HG03066 (cell line): ENCODE measurements at regions not wholly inside any gene's neighbourhood (a gene's known extent, or its start where the extent isn't known, plus 50 kb on each side); places are given as distances from the start of the nearest gene placed in this dataset.
"Not testable (repeated sequence)": the region's sequence is repeated elsewhere in the genome, so short reads cannot be mapped to it uniquely, and the experiment has no call there.

ENCODE experiments used
- ATAC-seq: cut with Tn5 transposase; IDR thresholded peaks from one replicate; pipeline ENCODE4 v1.9.1; 2021; ENCODE audit warnings: low read depth; ENCODE audit not compliant: unreplicated experiment

DNA sequence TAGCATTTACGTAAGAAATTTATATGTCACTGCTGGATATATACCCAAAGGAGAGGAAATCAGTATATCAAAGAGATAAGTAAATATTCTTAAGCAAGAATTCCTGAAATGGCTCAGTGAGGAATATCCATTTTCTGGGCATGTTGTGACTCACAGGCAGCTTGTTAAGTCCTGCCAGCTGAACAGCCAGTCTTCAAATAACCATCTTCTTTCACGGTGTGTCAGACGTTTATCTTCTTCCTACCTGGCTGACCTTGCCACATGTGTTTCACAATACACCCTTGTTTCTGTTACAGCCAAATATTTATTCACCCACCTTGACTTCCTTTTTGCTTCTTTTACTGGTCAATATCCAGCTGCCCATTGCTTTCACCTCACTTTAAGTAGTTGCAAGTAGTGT, 648.1 kb downstream of the ANKRD7 start:
- no peak for ATAC-seq

DNA sequence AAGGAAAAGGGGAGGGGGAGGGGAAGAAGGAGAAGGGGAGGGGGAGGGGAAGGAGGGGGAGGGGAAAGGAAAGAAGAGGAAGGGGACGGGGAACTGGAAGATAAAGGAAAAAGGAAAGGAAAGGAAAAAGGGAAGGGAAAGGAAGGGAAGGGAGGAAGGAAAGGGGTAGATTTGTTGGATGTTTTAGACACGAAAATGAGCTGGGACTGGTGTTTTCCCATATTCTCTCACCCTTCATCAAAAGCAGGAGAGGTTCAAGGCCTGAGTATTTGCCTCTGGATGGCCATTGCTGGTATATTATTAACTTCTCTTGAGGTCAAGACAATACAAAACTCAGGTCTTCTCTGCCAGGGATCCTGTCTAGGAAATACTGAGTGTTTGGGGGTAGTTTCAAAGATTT, 652.7 kb downstream of the ANKRD7 start:
- no peak for ATAC-seq

DNA sequence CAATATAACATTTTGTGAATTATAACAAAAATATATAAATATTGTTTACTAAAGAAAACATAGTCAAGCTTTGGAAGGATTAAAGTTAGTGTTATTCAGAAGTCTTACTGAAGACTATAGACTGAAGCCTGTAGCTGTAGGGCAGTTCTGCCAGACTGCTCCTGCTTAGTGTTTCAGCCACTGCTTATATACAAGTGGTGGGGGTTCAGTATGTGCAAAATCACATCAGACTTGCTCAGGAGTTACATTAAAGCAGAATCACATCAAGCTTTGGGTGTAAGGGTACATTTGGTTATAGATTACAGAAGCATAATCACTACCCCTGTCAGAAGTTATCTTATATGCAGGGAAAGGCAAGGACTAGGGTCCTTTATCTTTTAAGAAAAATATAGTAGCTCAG, 653.8 kb downstream of the ANKRD7 start:
- no peak for ATAC-seq

DNA sequence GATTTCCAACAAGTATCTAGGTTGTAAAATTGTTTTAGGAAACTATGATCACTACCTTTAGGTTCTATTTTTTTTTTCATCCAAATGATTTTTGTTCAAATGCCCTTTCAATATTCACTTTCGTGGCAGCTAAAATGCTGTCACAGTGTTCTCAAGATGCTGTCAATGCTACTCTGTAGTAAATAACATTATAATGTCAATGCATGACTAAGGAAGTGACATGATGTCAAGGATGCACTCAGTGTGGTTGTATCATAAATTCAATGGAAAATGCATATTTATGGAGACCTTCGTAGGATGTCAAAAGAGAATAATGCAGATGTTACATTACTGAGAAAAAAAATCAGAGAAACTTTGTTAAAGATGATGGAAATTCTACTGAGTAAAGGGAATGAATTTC, 673.8 kb downstream of the ANKRD7 start:
- no peak for ATAC-seq

DNA sequence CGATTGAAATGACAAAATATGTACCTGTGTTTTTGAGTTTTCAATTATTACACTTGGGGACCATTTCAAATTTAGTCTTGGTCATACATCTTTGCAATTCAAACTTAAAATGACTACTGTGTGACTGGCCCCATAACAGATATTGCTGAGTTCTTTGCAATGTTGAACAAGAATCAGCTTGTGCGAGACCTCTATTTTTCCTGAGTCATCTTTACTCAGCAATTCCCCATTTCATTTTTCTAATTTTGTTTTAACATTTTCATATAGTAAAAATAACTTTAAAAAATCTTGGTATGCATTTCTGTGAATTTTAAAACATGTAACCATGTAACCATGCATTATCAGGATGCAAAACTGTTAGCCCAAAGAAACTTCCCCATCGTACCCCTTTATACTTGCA, 678.1 kb downstream of the ANKRD7 start:
- no peak for ATAC-seq

DNA sequence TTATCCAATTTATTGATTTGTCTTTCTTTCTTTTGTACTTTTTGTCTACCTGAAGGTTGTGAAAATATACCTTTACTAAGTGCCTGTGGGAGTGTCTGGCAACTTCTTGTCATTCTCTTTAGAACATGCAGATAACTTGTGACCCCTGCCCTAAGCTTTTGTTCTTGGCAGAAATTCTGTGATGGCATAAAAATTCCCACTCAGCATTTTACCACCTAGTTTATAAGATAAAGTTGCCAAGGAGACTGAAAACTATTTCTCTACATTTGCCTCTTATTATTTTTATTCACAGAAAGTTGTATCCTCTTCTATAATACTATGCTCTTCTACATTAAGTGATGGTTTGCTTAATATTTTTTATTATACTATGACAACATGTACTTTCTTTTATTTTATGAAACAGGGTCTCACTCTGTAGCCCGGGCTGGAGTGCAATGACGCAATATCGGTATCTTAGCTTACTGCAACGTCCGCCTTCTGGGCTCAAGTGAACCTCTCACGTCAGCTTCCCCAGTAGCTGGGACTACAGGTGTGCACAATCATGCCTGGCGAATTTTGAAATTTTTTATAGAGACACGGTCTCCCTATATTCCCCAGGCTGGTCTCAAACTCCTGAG, 683.5 kb downstream of the ANKRD7 start:
- no peak for ATAC-seq

DNA sequence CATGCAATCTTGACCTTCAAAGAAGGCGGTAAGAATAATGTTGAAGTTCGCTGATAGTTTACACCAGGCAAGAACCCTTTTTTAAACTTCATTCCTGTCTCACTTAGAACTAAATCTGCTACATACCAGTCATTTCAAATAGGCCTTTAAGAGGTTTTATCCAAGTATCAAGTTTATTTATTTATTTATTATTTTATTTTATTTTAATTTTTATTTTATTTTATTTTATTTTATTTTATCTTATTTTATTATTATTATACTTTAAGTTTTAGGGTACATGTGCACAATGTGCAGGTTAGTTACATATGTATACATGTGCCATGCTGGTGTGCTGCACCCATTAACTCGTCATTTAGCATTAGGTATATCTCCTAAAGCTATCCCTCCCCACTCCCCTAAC, 691.6 kb downstream of the ANKRD7 start:
- not testable (repeated sequence) for ATAC-seq

DNA sequence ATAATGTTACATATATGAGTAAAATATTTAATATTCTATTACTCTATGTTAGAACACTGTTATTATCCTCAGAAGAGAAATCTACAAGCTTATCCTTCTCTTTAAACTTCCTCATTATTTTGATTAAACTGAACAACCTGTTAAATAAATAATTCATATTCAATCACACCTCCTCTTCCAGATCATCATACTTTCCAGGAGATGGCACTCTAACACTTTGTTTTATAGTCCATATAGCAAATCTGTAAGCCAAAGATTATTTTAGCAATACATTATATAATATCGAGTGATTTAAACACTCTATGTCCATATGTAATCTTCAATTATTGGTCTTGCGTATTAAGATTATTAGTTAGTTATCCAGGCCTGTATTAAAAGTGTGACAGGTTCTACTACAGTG, 694.1 kb downstream of the ANKRD7 start:
- no peak for ATAC-seq

DNA sequence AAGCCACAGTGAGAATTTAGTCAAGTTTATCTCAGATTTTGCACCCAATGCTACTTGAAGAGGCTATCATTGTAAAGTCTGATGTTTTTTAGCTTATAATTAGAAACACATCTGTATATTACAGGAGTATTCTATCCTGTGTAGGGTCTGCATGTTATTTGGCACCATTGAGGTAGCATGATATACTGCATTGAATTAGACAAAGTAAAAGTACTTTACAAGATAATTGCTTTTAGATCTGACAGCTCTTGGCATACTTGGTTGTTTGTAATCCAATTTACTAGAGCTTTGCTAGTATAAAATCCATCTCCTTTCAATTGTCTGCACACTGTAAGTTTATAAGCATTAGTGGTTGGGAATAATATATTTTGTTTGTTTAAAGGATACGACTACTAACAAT, 714.3 kb downstream of the ANKRD7 start:
- ATAC-seq = no peak

DNA sequence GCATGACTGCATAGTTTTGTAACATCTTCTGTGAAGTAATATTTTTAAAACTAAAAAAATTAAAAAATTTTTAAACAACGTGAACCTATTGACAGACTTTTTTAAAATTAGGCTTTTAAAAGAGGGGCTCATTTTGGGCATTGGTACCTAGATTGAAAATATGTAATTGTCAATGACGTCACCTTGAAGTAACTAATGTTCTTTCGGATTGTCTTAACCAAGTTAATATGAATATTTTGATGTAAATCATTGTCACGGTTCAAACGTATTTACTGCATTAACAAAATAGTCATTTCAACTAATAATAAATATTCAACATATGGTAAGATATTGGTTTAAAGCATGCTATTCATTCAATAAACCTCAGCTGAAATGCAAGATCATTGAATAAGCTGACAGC, 719.8 kb downstream of the ANKRD7 start:
- no peak for ATAC-seq

DNA sequence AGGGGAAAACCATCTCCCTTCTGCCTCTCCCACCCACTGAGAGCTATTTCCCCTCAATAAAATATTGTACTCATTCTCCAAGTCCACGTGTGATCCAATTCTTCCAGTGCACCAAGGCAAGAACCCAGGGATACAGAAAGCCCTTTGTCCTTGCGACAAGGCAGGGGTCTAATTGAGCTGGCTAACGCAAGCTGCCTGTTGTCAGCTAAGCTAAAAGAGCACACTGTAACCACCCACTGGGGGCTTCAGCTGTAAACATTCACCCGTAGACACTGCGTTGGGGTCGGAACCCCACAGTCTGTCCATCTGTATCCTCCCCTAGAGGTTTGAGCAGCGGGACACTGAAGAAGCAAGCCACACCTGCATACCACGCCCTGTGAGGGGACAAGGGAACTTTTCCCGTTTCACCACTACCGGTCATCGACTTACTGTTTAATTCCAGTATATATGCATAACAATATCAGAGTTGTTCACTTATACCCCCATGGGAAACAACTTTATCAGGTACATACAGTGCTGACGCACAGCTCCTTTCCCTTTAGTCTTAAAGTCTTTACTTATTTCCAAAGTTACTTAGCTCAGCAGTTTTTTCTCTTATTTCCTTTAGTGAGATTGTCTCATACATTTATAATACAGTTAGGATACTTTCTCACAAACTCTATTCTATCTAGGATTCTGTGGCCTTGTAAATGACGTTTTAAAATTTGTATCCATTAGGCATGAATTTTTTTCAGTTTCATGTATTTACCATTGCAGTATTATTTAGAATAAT, 721.6 kb downstream of the ANKRD7 start:
- no peak for ATAC-seq

DNA sequence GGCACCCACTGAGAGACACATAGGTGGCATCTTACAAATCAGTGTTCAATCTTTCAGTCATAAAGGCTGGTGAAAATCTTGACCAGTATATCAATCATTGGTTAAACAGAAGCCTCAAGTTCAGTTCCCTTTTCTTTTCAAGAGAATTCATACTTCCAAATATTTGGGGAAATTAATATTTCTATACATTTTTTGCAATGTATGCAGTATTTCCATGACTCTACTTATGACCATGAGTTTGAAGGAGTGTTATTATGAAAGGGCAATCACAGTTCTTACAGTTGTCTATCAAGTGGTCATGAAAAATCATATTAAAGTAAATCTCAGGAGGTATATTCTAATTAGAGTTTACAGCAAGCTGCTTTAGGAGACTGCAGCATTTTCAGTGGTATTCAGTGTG, 724.0 kb downstream of the ANKRD7 start:
- ATAC-seq = no peak

DNA sequence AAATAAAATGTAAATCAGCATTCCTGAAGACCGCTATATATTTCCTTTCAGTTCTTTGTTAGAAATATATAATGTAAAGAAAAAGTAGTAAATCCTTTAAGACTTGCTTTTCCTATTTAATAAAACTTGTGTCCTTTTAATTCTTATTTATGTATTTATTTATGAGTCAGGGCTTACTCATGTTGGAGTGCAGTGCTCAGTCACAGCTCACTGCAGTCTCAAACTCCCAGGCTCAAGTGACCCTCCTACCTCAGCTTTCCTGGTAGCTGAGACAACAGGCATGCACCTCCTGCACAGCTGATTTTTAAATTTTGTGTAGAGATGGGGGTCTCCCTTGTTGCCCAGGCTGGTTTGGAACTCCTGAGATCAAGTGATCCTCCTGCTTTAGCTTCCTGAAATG, 724.5 kb downstream of the ANKRD7 start:
- ATAC-seq = no peak

DNA sequence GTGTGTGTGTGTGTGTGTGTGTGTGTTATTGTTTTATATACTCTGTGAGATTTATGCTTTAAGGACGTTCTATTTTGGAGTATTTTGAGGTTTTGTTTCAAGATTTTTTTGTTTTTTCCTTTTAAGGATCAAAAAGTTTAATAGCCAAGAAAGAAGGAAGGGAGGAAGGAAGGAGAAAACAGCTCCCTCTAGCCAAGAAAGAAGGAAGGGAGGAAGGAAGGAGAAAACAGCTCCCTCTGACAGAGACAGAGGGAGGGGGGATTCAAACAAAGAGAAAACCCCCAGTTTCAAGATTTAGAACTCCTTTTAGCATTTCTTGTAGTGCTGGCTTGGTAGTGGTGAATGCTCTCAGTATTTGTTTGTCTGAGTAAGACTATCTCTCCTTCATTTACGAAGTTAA, 731.8 kb downstream of the ANKRD7 start:
- ATAC-seq = not testable (repeated sequence)

DNA sequence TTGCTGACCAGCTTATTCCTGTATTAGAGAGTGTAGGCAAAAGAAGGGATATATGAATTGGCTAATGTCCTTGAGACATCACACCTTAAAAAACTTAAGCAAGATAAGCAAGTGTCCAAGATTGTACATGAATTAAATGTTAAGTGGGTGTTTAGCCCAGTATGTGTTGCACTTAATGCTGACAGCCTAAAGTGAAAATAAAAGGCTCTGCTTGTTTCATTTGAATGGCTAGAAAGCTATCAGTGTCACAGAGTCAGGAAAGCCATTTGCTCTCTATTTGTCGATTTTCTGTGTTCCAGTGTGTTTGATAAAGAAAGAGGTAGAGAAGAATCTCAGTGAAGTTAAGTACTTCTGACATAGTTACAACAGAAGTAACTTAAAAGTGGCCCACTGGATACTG, 744.9 kb downstream of the ANKRD7 start:
- ATAC-seq = no peak

DNA sequence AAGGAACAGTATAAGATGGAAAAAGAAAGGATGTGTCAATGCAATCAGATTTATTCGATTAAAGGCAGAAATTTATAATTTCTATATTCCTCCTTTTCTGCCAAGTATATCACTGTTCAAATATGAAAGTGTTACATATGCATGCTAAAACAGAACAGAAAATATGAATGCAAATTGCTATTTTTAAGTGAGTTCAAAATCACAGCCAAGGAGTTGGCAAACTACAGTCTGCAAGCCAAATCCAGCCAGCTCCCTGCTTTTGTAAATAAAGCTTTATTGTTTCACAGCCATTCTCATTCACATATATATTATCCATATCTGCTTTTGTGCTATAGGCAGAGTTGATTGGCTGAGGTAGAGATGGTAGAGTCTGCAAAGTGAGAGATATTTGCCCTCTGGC, 747.2 kb downstream of the ANKRD7 start:
- ATAC-seq = no peak

DNA sequence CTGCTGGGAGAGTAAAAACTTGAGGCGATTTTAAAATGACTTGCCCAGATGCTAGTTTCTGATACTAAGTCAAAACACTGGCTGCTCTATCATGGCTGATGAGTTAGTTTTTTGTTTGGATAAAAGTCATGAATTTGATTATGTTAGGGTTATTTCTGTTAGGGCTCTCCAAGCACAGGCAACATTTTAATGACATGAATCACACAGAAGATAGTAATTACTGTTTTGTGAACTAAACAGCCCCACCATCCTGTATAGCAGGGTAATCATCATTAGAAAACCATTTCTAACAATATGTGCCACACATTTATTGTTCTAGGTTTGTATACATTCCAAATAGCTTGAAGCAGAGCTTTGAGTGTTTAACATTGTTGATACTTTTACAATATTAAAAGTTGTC, 750.3 kb downstream of the ANKRD7 start:
- ATAC-seq = no peak

DNA sequence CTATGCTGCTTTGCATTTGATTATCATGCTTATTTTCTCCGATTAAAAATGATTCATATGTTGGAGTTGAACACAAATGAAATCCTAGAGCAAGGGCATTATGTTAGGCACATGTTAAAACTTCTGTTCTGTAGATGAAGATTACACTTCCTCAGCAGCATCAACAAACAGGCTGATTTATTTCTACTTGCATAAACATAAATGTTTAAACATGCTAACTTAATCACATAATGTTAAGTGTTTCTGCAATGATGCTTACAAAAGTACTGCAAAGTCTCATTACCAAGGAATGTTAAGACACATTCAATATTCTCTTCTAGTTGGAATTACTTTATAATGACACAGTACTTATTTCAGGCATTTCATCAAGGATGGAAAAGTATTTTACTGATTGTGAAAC, 770.8 kb downstream of the ANKRD7 start:
- no peak for ATAC-seq

DNA sequence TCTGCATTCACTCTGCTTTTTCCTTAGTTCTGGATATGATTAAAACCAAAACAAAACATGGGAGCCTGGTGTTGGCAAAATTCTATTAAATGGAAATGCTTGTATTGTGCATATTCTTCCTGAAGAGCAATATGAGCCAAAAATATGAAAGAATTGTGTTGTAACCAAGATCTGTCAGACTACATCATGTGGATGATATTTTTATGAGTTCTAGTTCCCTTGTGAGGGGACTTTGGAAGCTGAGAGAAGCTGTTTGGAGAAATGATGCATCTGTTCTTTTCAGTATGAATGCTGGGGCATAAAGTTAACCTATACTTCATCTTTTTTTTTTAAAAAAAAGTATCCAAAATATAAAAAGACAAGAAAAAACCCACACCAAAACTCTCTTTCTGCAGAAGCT, 782.7 kb downstream of the ANKRD7 start:
- ATAC-seq = no peak

DNA sequence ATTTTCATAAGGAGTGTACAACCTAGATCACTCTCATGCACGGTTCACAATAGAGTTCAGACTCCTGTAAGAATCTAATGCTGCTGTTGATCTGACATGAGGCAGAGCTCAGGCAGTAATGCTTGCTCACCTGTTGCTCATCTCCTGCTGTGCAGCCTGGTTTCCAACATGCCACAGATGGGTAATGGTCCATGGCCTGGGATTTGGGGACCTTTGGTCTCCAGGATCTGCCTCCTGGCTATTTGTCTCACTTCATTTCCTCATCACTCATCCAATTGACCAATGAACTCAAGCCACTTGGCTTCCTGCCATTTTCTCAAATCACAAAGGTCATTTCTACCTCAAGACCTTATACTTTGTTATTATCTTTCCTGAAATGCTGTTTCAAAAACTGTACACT, 786.1 kb downstream of the ANKRD7 start:
- no peak for ATAC-seq

DNA sequence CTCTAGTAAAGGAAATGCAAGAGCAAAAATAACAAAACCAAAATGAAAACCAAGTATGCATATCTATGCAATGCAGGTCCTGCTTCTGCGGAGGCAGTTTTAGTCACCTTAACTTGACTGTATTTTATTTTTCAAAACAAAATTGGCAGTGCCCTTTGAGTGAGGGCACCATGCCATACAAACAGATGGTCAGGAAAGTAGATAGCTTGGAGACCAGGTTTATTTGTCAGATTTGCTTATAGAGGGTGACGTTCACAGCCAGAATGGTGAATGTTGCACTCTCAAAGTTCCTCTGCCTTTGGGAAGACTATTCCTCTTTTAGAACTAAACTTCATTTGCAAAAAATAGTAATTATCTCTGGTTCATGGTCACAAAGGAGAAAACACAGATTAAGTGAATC, 801.9 kb downstream of the ANKRD7 start:
- ATAC-seq = no peak

DNA sequence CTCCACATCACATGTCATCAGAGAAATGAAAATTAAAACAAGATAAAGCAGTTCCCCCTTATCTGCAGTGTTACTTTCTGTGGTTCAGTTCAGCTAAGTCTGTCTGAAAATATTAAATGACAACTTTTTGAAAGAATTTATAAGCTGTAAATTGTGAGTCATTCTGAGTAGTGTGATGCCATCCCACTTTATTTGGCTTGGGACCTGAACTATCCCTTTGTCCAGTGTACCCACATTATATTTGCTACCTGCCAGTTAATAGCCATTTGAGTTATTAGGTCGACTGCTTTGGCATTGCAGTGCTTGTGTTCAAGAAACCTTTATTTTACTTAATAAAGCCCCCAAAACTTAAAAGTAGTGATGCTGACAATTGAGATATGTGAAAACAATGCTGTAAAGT, 804.2 kb downstream of the ANKRD7 start:
- ATAC-seq = no peak

DNA sequence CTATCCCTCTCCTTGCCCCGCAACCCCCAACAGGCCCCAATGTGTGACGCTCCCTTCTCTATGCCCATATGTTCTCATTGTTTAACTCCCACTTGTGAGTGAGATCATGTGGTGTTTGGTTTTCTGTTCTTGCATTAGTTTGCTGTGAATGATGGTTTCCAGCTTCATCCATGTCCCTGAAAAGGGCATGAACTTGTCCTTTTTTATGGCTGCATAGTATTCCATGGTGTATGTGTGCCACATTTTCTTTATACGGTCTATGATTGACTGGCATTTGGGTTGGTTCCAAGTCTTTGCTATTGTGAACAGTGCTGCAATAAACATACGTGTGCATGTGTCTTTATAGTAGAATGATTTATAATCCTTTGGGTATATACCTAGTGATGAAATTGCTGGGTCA, 807.6 kb downstream of the ANKRD7 start:
- not testable (repeated sequence) for ATAC-seq
